Stimulated activated CD4-positive, alpha-beta T cell treated with anti-CD3 and anti-CD28 coated beads, Interleukin-4, amount 100 ng/mL, for 24 hours (primary cell): ENCODE measurements at regions not wholly inside any gene's neighbourhood (a gene's known extent, or its start where the extent isn't known, plus 50 kb on each side); places are given as distances from the start of the nearest gene placed in this dataset.
"Not testable (repeated sequence)": the region's sequence is repeated elsewhere in the genome, so short reads cannot be mapped to it uniquely, and the experiment has no call there.

Experiments
- DNase-seq: peaks from one replicate; pipeline ENCODE4 v3.0.0-alpha.2; 2020

DNA sequence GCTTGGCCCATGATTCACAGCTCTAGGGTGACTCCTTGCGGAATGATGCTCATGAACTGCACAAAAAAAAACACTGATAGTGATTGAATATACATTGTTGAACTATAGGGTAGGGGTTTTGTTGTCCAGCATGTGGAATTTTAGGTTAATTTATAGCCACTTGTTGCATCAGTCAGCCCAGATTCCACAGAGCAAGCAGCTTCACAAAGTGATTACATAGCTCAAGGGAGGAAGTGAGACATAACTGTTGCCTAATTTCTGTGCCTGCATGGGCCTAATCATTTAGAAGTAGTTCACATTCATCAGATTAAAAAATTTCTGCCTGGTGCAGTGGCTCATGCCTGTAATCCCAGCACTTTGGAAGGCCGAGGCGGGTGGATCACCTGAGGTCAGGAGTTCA, 142.2 kb upstream of the ZNF722 start:
- DNase-seq = not testable (repeated sequence)

DNA sequence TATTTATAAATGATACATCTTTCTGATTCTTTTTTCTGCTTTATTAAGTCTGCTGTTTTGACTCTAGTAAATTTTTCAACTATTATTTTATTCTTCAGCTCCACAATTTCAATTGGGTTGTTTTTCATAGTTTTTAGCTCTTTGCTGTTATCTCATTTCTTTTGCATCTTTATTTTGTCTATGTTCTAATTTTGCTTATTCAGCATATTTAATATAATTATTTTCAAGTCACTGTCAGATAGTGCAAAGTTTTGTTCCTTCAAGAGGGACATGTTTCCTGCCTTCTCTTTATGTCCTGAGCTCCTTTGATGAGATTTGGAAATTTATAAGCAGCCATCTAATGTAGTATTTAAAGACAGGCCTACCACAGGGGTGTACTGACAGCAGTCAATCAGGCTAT, 131.5 kb upstream of the ZNF722 start:
- no peak for DNase-seq

DNA sequence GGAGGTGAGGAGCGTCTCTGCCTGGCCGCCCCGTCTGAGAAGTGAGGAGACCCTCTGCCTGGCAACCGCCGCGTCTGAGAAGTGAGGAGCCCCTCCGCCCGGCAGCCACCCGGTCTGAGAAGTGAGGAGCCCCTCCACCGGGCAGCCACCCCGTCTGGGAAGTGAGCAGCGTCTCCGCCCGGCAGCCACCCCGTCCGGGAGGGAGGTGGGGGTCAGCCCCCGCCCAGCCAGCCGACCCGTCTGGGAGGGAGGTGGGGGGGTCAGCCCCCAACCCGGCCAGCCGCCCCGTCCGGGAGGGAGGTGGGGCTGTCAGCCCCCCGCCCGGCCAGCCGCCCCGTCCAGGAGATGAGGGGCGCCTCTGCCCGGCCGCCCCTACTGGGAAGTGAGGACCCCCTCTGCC, 124.4 kb upstream of the ZNF722 start:
- not testable (repeated sequence) for DNase-seq

DNA sequence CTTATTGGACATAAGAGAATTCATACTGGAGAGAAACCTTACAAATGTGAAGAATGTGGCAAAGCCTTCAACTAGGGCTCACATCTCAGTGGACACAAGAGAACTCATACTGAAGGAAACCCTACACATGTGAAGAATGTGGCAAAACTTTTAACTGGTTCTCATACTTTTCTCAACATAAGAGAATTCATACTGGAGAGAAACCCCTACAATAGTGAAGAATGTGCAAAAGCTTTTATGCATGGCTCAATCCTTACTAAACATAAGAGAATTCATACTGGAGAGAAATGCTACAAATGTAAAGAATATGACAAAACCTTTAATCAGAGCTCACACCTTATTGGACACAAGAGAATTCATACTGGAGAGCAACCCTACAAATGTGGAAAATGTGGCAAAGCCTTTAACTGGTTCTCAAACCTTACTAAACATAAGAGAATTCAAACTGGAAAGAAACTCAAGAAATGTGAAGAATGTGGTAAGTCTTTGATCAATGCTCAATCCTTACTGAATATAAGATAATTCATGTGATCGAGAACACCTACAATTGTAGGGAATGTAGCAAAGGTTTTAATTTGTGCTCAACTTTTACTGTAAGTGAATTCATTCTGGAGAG, 121.8 kb upstream of the ZNF722 start:
- no peak for DNase-seq

DNA sequence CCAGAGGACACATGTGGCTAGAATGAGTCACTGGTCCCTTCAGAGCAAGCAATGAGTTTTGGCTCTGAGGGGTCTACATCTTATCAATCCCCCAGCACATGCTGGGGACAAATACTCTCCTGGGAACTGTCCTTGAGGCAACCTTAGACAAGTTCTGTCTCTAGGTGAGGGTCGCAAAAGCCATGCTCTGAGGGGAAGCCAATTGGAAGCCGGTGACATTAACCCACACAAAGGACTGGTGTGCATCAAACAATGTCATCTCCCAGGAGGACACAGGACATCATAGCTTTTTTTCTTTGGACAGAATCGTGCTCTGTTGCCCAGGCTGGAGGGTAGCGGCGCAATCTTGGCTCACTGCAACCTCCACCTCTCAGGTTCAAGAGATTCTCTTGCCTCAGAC, 111.6 kb upstream of the ZNF722 start:
- DNase-seq = no peak

DNA sequence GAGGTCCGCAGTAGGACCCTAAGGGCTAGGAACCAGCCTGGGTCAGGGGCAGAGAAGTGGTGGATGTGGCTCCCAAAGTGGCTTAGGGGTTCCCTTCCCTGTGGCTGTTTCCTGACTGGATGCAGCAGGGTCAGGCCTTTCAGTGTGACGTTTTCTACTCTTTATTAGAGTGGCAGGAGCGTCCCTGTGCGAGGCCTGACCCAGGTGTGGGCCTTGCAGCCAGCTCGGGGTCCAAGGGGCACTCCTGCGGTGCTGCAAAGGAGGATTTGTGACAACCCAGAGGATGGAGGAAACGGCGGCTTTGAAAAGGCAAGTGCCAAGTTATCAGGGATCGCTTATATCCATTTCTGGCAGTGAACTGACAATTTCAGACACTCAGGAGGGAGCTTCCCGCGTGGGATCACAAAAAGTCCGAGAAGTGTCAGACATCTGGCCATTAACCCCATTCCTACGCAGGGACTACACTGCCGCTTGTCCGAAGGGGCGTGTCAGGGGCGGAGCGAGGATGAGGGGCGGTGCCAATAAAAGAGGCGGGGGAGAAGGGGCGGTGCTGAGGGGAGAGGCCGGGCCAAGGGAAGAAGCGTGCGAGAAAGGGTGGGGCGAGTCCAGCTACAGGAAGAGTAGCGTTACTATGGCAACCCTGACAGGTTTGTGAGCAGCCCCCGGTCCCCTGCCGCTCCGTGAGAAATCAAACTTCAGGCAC, 98.8 kb upstream of the ZNF722 start:
- peak; percentile 82 for DNase-seq

DNA sequence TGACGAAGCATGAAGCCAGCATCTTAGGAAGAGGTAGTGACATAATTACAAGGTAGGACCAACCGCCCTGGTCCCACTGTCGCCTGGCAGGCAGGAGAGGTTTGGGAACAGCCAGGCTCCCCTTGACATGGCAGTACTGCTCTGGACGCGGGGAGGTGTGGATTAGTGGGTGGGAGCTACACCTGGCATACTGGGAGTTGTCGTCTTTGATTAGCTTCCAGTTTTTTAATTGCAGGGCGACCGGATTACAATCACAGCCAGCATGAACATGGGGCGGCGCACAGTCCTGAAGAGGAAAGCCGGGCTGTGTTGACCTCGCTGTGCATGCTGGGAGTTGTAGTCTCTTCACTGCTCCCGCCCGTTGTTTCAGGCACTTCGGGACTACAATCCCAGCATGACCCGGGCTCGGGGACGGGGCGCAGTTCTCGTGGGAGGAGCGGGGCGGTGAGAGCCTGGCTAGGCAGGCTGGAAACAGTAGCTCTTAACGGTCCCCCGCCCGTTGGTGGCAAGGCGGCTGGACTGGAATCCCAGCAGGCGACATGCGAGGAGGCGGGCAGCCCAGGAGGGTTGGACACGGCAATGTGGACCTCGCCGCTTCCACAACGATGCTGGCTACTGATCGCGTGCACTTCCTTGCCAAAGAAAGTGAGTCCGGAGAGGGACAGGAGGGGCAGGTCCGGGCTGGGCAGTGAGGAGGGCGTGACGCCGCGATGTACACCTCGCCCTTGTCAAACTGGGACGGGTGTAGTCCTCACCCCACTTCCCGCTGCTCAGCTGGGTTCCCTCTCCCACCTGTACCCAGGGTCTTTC, 98.0 kb upstream of the ZNF722 start:
- DNase-seq = peak; percentile 92

DNA sequence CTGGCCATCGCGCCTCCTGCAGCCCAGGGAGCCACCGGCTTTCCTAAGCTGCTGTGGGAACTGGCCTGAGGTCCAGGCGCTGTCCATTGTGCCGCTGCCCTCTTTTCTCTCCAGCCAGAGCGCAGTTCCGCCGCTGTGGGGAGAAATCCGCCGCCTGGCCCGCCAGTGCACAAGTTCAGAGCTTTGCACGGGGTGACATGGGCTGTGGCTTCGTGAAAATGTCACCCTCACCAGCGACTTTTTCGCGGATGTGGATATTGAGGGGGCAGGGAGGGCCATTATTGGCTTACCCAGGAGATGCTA, 97.5 kb upstream of the ZNF722 start:
- DNase-seq = peak; percentile 5

DNA sequence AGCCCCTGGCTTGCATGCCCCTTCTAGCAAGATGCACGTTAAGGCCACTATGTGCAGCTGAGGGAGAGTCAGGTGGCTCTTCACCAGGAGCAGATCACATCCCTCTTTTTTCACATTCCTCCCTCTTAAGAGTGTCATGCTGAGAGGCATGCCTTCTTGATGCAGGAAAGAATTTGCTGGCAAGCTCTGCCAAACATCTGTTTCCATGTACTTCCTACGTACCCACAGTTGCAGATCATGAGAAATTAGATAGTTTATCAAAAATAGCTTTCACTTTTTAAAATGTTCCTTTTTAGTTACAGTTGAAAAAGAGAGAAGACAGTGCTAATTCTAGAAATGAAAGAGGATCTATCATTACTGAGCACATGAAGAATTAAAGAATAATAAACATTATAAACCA, 79.7 kb upstream of the ZNF722 start:
- DNase-seq = no peak

DNA sequence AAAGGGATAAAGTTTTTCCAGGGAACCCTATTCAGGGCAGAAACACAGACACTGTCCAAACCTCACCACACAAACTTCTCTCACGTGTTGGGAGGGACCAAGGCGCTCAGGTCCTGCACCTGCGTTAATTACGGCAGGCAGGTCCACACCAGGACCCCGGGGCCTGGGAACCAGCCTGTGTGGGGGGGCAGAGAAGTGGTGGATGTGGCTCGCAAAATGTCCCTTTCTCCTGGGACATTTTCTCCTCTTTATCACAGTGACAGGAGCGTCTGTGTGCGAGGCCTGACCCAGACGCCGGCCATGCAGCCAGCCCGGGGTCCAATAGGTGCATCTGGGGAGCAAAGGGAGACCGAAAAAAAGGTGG, 73.4 kb upstream of the ZNF722 start:
- DNase-seq = peak; percentile 7

DNA sequence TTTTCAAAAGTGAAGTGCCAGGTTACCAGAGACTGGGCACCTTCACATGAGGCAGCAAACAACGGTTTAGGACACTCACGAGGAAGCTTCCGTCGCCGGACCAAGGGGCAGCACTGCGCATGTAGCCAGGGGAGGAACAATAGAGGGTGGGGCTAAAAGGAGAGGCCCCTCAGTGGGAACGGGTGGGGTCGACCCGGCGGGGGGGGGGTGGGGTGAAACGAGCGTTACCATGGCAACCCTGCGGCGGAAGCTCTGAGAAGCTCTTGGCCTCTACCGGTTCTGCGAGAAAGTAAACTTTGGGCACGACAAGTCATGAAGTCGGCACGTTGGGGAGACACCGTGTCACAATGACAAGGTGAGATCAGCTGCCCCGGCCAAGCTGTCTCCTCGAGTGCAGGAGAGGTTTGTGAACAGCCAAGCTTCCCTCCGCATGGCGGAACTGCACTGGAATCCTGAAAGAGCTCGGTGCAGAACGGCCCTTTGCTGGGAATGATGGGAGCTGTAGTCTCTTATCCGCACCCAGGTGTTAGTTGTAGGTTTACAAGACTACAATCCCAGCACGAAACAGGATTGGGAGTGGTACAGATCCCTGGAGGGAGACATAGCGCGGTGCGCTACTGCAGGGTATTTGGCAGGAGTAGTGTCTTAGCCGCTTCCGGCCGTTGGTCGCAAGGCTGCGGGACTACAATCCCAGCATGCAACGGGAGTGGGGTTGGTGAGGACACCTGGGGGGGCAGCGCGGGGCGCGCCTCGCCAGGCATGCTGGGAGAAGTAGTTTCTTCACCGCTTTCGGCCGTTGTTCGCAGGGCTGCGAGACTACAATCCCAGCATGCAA, 72.8 kb upstream of the ZNF722 start:
- DNase-seq = peak; percentile 91

DNA sequence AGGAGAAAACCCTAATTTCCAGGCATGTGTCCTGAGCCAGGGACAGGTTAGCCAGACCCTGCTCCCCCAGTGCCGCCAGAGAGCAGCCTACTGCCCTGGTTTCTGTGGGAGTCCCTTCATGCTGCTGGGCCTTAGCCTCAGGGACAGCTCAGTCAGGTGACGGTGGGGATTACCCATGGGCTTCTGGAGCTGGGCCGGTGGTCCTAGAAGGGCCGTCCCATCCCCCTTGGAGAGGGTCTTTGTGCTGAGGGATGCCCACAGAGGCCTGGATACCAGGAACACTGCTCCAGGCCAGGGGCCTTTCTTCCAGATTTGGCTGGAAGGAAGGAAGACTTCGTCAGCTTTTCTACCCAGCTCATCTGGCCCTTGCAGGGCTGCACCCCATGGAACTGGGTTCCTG, 71.4 kb upstream of the ZNF722 start:
- DNase-seq = no peak

DNA sequence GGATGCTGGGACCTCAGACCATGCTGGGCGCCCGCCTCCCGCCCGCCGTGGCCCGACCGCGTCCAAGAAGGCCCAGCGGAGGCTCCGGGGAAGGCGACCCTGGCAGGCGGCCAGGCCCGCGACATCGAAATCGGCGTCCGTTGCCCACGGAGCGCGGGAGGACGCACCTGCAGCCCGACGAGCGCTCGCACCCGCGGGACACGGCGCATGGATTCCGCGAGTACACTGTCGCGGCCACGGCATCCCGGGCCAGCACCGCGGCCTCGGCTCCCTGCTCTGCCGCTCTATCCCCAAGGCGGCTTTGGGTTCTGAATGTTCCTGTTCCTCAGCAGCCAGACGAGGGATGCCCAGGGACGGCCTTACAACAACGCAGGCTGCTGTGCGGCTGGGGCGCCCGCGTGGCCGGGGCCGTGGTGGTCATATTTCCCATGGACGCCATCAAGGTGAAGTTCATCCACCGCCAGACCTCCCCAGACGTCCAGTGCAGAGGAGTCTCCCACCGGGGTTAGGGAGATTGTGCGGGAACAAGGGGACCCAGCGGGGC, 67.5 kb upstream of the ZNF722 start:
- no peak for DNase-seq

DNA sequence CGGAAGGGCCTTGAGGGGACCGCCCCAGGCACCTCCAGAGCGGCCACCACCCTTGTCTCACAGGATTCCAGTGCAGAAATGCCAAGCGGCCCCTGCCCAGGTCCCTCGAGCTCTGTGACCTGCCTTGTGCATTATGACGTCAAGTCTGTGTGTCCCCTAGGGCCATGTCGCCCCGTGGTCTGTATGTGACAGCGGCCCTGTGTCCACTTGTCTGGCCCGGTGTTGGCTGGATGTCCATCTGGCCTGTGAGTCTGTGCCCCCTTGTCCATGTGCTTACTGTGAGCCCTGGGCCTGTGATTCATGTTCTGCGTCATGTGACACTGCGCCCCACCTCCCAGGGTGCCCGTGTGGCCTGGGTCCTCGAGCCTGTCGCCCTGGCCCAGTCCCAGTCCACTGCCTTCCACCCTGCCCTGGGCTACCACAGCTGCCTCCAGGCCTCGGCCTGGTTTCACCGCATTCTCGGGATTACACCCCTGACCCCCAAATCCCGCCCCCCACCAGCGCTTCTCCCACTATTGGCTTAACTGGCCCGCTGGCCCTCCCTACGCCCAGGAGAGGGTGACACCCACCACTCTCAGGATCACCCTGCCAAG, 66.6 kb upstream of the ZNF722 start:
- DNase-seq = no peak
